COLO829 (cell line): ENCODE measurements at regions not wholly inside any gene's neighbourhood (a gene's known extent, or its start where the extent isn't known, plus 50 kb on each side); places are given as distances from the start of the nearest gene placed in this dataset.

Experiments
- DNase-seq: peaks from one replicate; pipeline ENCODE4 v3.0.0; 2012; ENCODE audit warnings: low spot score

GRCh38 chr7:155216475-155217272 lies 81.0 kb upstream of the INSIG1 start:
- no peak for DNase-seq

GRCh38 chr7:155217634-155218033 lies 80.0 kb upstream of the INSIG1 start:
- no peak for DNase-seq

GRCh38 chr7:155218276-155219153 lies 79.2 kb upstream of the INSIG1 start:
- DNase-seq, result no peak

GRCh38 chr7:155219154-155219531 lies 78.5 kb upstream of the INSIG1 start:
- no peak for DNase-seq

- DNase-seq, result no peak
These were observed 77.5 kb upstream of the INSIG1 start for GRCh38 chr7:155219947-155220769.

GRCh38 chr7:155220903-155221302 lies 76.8 kb upstream of the INSIG1 start:
- DNase-seq, result no peak

GRCh38 chr7:155221547-155221946 lies 76.1 kb upstream of the INSIG1 start:
- no peak for DNase-seq

GRCh38 chr7:155222061-155222460 lies 75.6 kb upstream of the INSIG1 start:
- no peak for DNase-seq

GRCh38 chr7:155222573-155222972 lies 75.1 kb upstream of the INSIG1 start:
- no peak for DNase-seq

- no peak for DNase-seq
These were observed 74.7 kb upstream of the INSIG1 start for GRCh38 chr7:155223021-155223420.

GRCh38 chr7:155223503-155223902 lies 74.2 kb upstream of the INSIG1 start:
- DNase-seq, result no peak

- no peak for DNase-seq
These were observed 73.4 kb upstream of the INSIG1 start for GRCh38 chr7:155224116-155224811.

GRCh38 chr7:155225095-155225494 lies 72.6 kb upstream of the INSIG1 start:
- DNase-seq, result no peak

GRCh38 chr7:155225516-155225915 lies 72.2 kb upstream of the INSIG1 start:
- DNase-seq, result no peak

GRCh38 chr7:155226261-155227003 lies 71.2 kb upstream of the INSIG1 start:
- DNase-seq, result no peak

GRCh38 chr7:155227004-155227787 lies 70.5 kb upstream of the INSIG1 start:
- no peak for DNase-seq

- DNase-seq, result no peak
These were observed 69.8 kb upstream of the INSIG1 start for GRCh38 chr7:155227788-155228458.

- no peak for DNase-seq
These were observed 69.2 kb upstream of the INSIG1 start for GRCh38 chr7:155228459-155228845.

GRCh38 chr7:155228894-155229293 lies 68.8 kb upstream of the INSIG1 start:
- no peak for DNase-seq
